Endodermal cell (in vitro differentiated cells): ENCODE measurements at regions not wholly inside any gene's neighbourhood (a gene's known extent, or its start where the extent isn't known, plus 50 kb on each side); places are given as distances from the start of the nearest gene placed in this dataset.

Source experiments
- DNase-seq: peaks from one replicate; pipeline ENCODE4 v3.0.0-alpha.2; 2017
- H3K27ac ChIP-seq: 2 replicates; pipeline ENCODE4 v1.5.1; 2013; ENCODE audit warnings: mild to moderate bottlenecking, low read depth, low read length, moderate library complexity
- H3K27me3 ChIP-seq: 2 replicates; pipeline ENCODE4 v1.6.1; 2013; ENCODE audit warnings: mild to moderate bottlenecking, low read length, moderate library complexity; ENCODE audit not compliant: insufficient read depth, control insufficient read depth, poor library complexity, severe bottlenecking
- H3K36me3 ChIP-seq: 2 replicates; pipeline ENCODE4 v1.7.0; 2013; ENCODE audit warnings: mild to moderate bottlenecking, low read length, moderate library complexity; ENCODE audit not compliant: control insufficient read depth, insufficient read depth
- H3K4me1 ChIP-seq: one replicate; pipeline ENCODE4 v1.7.0; 2013; ENCODE audit warnings: low read length; ENCODE audit not compliant: control insufficient read depth, insufficient read depth
- H3K4me3 ChIP-seq: 2 replicates; pipeline ENCODE4 v1.5.1; 2013; ENCODE audit warnings: mild to moderate bottlenecking, low read length, moderate library complexity
- H3K9ac ChIP-seq: 2 replicates; pipeline ENCODE4 v1.6.1; 2013; ENCODE audit warnings: mild to moderate bottlenecking, low read length, moderate library complexity; ENCODE audit not compliant: poor library complexity, severe bottlenecking; ENCODE audit errors: extremely low read depth
- H3K9me3 ChIP-seq: 2 replicates; pipeline ENCODE4 v1.6.1; 2013; ENCODE audit warnings: mild to moderate bottlenecking, low read length, moderate library complexity; ENCODE audit not compliant: control insufficient read depth
- H3K27ac Mint-ChIP-seq: 2 replicates; pipeline ENCODE4 v1.8.0; 2020; ENCODE audit warnings: mixed read lengths
- H3K27me3 Mint-ChIP-seq: 2 replicates; pipeline ENCODE4 v1.8.0; 2021; ENCODE audit warnings: mild to moderate bottlenecking, mixed read lengths; ENCODE audit not compliant: insufficient read depth
- H3K36me3 Mint-ChIP-seq: 2 replicates; pipeline ENCODE4 v1.8.0; 2020; ENCODE audit warnings: low read depth, mixed read lengths
- H3K4me1 Mint-ChIP-seq: 2 replicates; pipeline ENCODE4 v1.8.0; 2020; ENCODE audit warnings: mixed read lengths
- H3K4me3 Mint-ChIP-seq: 2 replicates; pipeline ENCODE4 v1.8.0; 2020; ENCODE audit warnings: mild to moderate bottlenecking, moderate library complexity, mixed read lengths
- H3K9me3 Mint-ChIP-seq: 2 replicates; pipeline ENCODE4 v1.8.0; 2020; ENCODE audit warnings: mild to moderate bottlenecking, mixed read lengths
- CTCF ChIP-seq: fragments of 200-600 bp; sonication (generic); conservative IDR thresholded peaks from 2 replicates; pipeline ENCODE4 v1.5.0; 2021; ENCODE audit warnings: antibody characterized with exemption, mild to moderate bottlenecking
- WGBS, 2 experiments: methylation state at CpG; one replicate each; pipeline versions ENCODE4 v1.1.5 to v1.1.7; 2013; ENCODE audit warnings: missing lambda C conversion rate in 2 of 2, mixed read lengths in 1 of 2; ENCODE audit not compliant: insufficient coverage in 1 of 2, insufficient read length in 1 of 2; 5-methylcytosine and 5-hydroxymethylcytosine counted together

GRCh38 chr7:13153266-13153665, 465.8 kb downstream of the ARL4A start:
- no peak overlapping the region for H3K27ac Mint-ChIP-seq

GRCh38 chr7:13153742-13154141, 466.3 kb downstream of the ARL4A start:
- Mint-ChIP-seq H3K27ac (no peak overlapping the region), H3K9me3 (no peaks in the 10 kb centered on the region), H3K4me3 (no peak overlapping the region), H3K36me3 (no peaks in the 10 kb centered on the region), H3K27me3 (no peaks in the 10 kb centered on the region), H3K4me1 (peaks cover 21% of the 10 kb centered on the region)
- no peak for DNase-seq
- no peak overlapping the region for H3K9ac ChIP-seq
- no peak overlapping the region for H3K4me3 ChIP-seq
- peaks cover 3% of the 10 kb centered on the region for H3K4me1 ChIP-seq
- no peaks in the 10 kb centered on the region for H3K36me3 ChIP-seq
- H3K9me3 ChIP-seq = no peaks in the 10 kb centered on the region
- H3K27me3 ChIP-seq = no peaks in the 10 kb centered on the region
- H3K27ac ChIP-seq = no peak overlapping the region
- TF ChIP-seq CTCF = no peak

More at GRCh38 chr7:13153266-13153665, 465.8 kb downstream of the ARL4A start:
- TF ChIP-seq CTCF = no peak
- H3K4me1 ChIP-seq = peaks cover 6% of the 10 kb centered on the region
- Mint-ChIP-seq H3K27me3 (no peaks in the 10 kb centered on the region), H3K4me3 (no peak overlapping the region), H3K4me1 (peaks cover 24% of the 10 kb centered on the region), H3K9me3 (no peaks in the 10 kb centered on the region), H3K36me3 (no peaks in the 10 kb centered on the region)
- DNase-seq = no peak
- 86 to 90% methylated on average over 2 of the region's 2 CpGs for WGBS, 2 experiments
- H3K27me3 ChIP-seq = no peaks in the 10 kb centered on the region
- no peak overlapping the region for H3K9ac ChIP-seq
- no peaks in the 10 kb centered on the region for H3K36me3 ChIP-seq
- H3K4me3 ChIP-seq = no peak overlapping the region
- no peak overlapping the region for H3K27ac ChIP-seq
- H3K9me3 ChIP-seq = no peaks in the 10 kb centered on the region

GRCh38 chr7:13155188-13155587, 467.8 kb downstream of the ARL4A start:
- H3K36me3 Mint-ChIP-seq = no peaks in the 10 kb centered on the region
- no peaks in the 10 kb centered on the region for H3K9me3 Mint-ChIP-seq
- Histone ChIP-seq H3K4me1 (peaks cover 3% of the 10 kb centered on the region), H3K27ac (no peak overlapping the region), H3K4me3 (no peak overlapping the region), H3K27me3 (no peaks in the 10 kb centered on the region), H3K9me3 (no peaks in the 10 kb centered on the region), H3K9ac (no peak overlapping the region), H3K36me3 (no peaks in the 10 kb centered on the region)
- WGBS, 2 experiments = 19% methylated on average over 1 of the region's 1 CpG; no CpG with 5 or more reads in 1 of the 2 experiments
- DNase-seq = no peak
- H3K27ac Mint-ChIP-seq = no peak overlapping the region
- H3K4me1 Mint-ChIP-seq = peaks cover 17% of the 10 kb centered on the region
- H3K27me3 Mint-ChIP-seq = no peaks in the 10 kb centered on the region
- no peak overlapping the region for H3K4me3 Mint-ChIP-seq
- TF ChIP-seq CTCF = no peak
